ENCODE measurements at regions not wholly inside any gene's neighbourhood (a gene's known extent, or its start where the extent isn't known, plus 50 kb on each side); places are given as distances from the start of the nearest gene placed in this dataset.

- Mint-ChIP-seq H3K9me3 (peaks cover 6% of the 10 kb centered on the region), H3K27me3 (no peaks in the 10 kb centered on the region), H3K36me3 (ENCODE audit: low read depth) (no peaks in the 10 kb centered on the region), H3K4me1 (no peaks in the 10 kb centered on the region), H3K4me3 (no peak overlapping the region), H3K27ac (no peak overlapping the region)
- DNase-seq = no peak
- ChIA-PET POLR2A (no interaction called here), CTCF (no interaction called here)
- TF ChIP-seq CTCF (IDR thresholded peaks at IDR 0.05) = no peak
- no peak for ATAC-seq (ENCODE audit: low read depth)
- intact Hi-C loops (cut with micrococcal nuclease) = no loop called here
Observed at GRCh38 chr2:5041501-5041900, 650.7 kb upstream of the SOX11 start.

- Mint-ChIP-seq H3K4me3 (no peak overlapping the region), H3K27ac (no peak overlapping the region), H3K4me1 (no peaks in the 10 kb centered on the region), H3K9me3 (peaks cover 11% of the 10 kb centered on the region), H3K36me3 (ENCODE audit: low read depth) (no peaks in the 10 kb centered on the region), H3K27me3 (no peaks in the 10 kb centered on the region)
- intact Hi-C loops (cut with micrococcal nuclease) = no loop called here
- DNase-seq (no peak), ATAC-seq (ENCODE audit: low read depth) (no peak)
- ChIA-PET CTCF (no interaction called here), POLR2A (no interaction called here)
- TF ChIP-seq CTCF (IDR thresholded peaks at IDR 0.05) = no peak
Observed at GRCh38 chr2:5042666-5043440, 649.3 kb upstream of the SOX11 start.

- H3K36me3 Mint-ChIP-seq (ENCODE audit: low read depth) = no peaks in the 10 kb centered on the region
- DNase-seq (no peak), ATAC-seq (ENCODE audit: low read depth) (no peak)
- no peaks in the 10 kb centered on the region for H3K4me1 Mint-ChIP-seq
- ChIA-PET CTCF (no interaction called here), POLR2A (no interaction called here)
- peaks cover 7% of the 10 kb centered on the region for H3K9me3 Mint-ChIP-seq
- H3K4me3 Mint-ChIP-seq = no peak overlapping the region
- TF ChIP-seq CTCF (IDR thresholded peaks at IDR 0.05) = no peak
- H3K27me3 Mint-ChIP-seq = no peaks in the 10 kb centered on the region
- no peak overlapping the region for H3K27ac Mint-ChIP-seq
- intact Hi-C loops (cut with micrococcal nuclease) = no loop called here
Observed at GRCh38 chr2:5051300-5051699, 640.9 kb upstream of the SOX11 start.

GRCh38 chr2:5052905-5053304 lies 639.3 kb upstream of the SOX11 start:
- ChIA-PET POLR2A (no interaction called here), CTCF (no interaction called here)
- no peaks in the 10 kb centered on the region for H3K36me3 Mint-ChIP-seq (ENCODE audit: low read depth)

GRCh38 chr2:5057891-5058351 lies 634.3 kb upstream of the SOX11 start:
- Mint-ChIP-seq H3K4me1 (no peaks in the 10 kb centered on the region), H3K27ac (no peak overlapping the region), H3K36me3 (ENCODE audit: low read depth) (no peaks in the 10 kb centered on the region), H3K27me3 (no peaks in the 10 kb centered on the region), H3K4me3 (no peak overlapping the region), H3K9me3 (no peaks in the 10 kb centered on the region)
- ChIA-PET POLR2A (no interaction called here), CTCF (no interaction called here)
- TF ChIP-seq CTCF (IDR thresholded peaks at IDR 0.05) = no peak
- intact Hi-C loops (cut with micrococcal nuclease) = no loop called here
- no peak for DNase-seq
- no peak for ATAC-seq (ENCODE audit: low read depth)

More at GRCh38 chr2:5052905-5053304, 639.3 kb upstream of the SOX11 start:
- Mint-ChIP-seq H3K27me3 (no peaks in the 10 kb centered on the region), H3K4me1 (no peaks in the 10 kb centered on the region), H3K9me3 (no peaks in the 10 kb centered on the region), H3K27ac (no peak overlapping the region), H3K4me3 (no peak overlapping the region)
- no peak for TF ChIP-seq CTCF (IDR thresholded peaks at IDR 0.05)
- ATAC-seq (ENCODE audit: low read depth) = no peak
- DNase-seq = no peak
- intact Hi-C loops (cut with micrococcal nuclease) = no loop called here

Data from activated B cell treated with CpG ODN at 0.5 μM for 24 hours (primary cell).